CD4-positive, alpha-beta T cell (primary cell): ENCODE measurements at regions not wholly inside any gene's neighbourhood (a gene's known extent, or its start where the extent isn't known, plus 50 kb on each side); places are given as distances from the start of the nearest gene placed in this dataset.

Experiments
- ATAC-seq: fragments of 200-7000 bp; cut with Tn5 transposase; one replicate; pipeline ENCODE4 v1.10.0; 2022; ENCODE audit warnings: mild to moderate bottlenecking; ENCODE audit not compliant: poor library complexity
- CTCF ChIA-PET: fragments of 350-600 bp; sonication (Branson Sonifier 250); formaldehyde crosslinking; loops from one replicate; lab custom pipeline; 2021; ENCODE audit warnings: antibody characterized with exemption, inconsistent platforms; lab: Charles Lee
- POLR2A ChIA-PET: fragments of 350-600 bp; sonication (Branson Sonifier 250); formaldehyde crosslinking; loops from one replicate; lab custom pipeline; 2021; ENCODE audit warnings: antibody characterized with exemption, inconsistent platforms; lab: Charles Lee
- DNase-seq, 14 experiments: peaks; one replicate each; pipeline ENCODE4 v3.0.0-alpha.2; 2013 to 2020; ENCODE audit warnings: mixed read lengths in 2 of 14
- H3K27ac ChIP-seq, 2 donors: one replicate each; pipeline versions ENCODE4 v1.5.1 to v1.7.0; 2013; ENCODE audit warnings: low read length in 2 of 2, low read depth in 1 of 2, mild to moderate bottlenecking in 1 of 2
- H3K27me3 ChIP-seq, 2 experiments: 1 replicate in 1 of 2; 2 replicates in 1 of 2; pipeline versions ENCODE4 v1.6.1 to v1.7.0; 2013; ENCODE audit warnings: low read length in 2 of 2, control low read depth in 1 of 2, mild to moderate bottlenecking in 1 of 2, moderate library complexity in 1 of 2; ENCODE audit not compliant: insufficient read depth in 2 of 2, control insufficient read depth in 1 of 2
- H3K36me3 ChIP-seq: one replicate; pipeline ENCODE4 v1.6.1; 2013; ENCODE audit warnings: low read length, control low read depth; ENCODE audit not compliant: insufficient read depth
- H3K4me1 ChIP-seq: one replicate; pipeline ENCODE4 v1.6.1; 2013; ENCODE audit warnings: low read length, control low read depth; ENCODE audit not compliant: insufficient read depth
- H3K4me3 ChIP-seq: one replicate; pipeline ENCODE4 v1.5.1; 2013; ENCODE audit warnings: mild to moderate bottlenecking, low read length, moderate library complexity
- H3K9me3 ChIP-seq, 2 experiments: 1 replicate in 1 of 2; 2 replicates in 1 of 2; pipeline versions ENCODE4 v1.6.1 to v1.7.0; 2013; ENCODE audit warnings: low read length in 2 of 2, mild to moderate bottlenecking in 2 of 2, control low read depth in 1 of 2, moderate library complexity in 1 of 2; ENCODE audit not compliant: control insufficient read depth in 1 of 2, insufficient read depth in 1 of 2
- H3K27ac Mint-ChIP-seq: one replicate; pipeline ENCODE4 v1.8.0; 2020; ENCODE audit warnings: mixed read lengths
- H3K27me3 Mint-ChIP-seq: one replicate; pipeline ENCODE4 v1.8.0; 2021; ENCODE audit warnings: mixed read lengths
- H3K36me3 Mint-ChIP-seq: one replicate; pipeline ENCODE4 v1.8.0; 2021; ENCODE audit warnings: low read depth, mixed read lengths
- H3K4me1 Mint-ChIP-seq: one replicate; pipeline ENCODE4 v1.8.0; 2021; ENCODE audit warnings: low read depth, mixed read lengths
- H3K4me3 Mint-ChIP-seq: one replicate; pipeline ENCODE4 v1.8.0; 2020; ENCODE audit warnings: mild to moderate bottlenecking, mixed read lengths
- H3K9me3 Mint-ChIP-seq: one replicate; pipeline ENCODE4 v1.8.0; 2020; ENCODE audit warnings: mixed read lengths
- intact Hi-C, 2 experiments: fragments of 100-400 bp; cut with DNase I in 1 of 2; cut with micrococcal nuclease in 1 of 2; formaldehyde crosslinking; loops; one replicate each; pipeline versions ENCODE4 v1.15.1 to v1.9.0; 2023 to 2025; cut with DNase I, micrococcal nuclease
- TF ChIP-seq, protein P1 (sequence below): fragments of 200-600 bp; IDR thresholded peaks from one replicate; pipeline ENCODE4 v1.8.0; 2022; ENCODE audit warnings: antibody characterized with exemption, mild to moderate bottlenecking

DNA sequence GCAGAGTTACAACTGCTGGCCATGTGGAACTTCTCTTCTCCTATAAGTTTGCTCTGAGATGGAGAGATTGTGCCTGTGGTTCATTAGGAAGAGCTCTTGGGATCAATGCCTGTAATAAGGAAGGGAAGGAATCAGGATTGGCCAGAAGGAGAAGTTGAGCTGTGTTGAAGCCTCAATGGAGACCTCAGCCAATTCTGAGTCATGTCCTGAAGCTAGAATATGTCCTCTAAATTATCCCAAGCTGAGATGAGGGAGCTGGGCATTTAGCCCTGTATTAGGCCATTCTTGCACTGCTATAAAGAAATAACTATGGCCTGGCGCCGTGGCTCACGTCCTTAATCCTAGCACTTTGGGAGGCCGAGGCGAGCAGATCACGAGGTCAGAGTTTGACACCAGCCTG lies 85.4 kb upstream of the DHX15 start:
- Mint-ChIP-seq H3K27me3 (peaks cover 25% of the 10 kb centered on the region), H3K9me3 (no peaks in the 10 kb centered on the region), H3K4me3 (no peak overlapping the region), H3K27ac (no peak overlapping the region), H3K36me3 (no peaks in the 10 kb centered on the region), H3K4me1 (no peaks in the 10 kb centered on the region)
- ATAC-seq (no peak), DNase-seq (no peak)
- no peaks in the 10 kb centered on the region for H3K9me3 ChIP-seq
- ChIA-PET CTCF (no interaction called here), POLR2A (no interaction called here)
- TF ChIP-seq, protein P1, sequence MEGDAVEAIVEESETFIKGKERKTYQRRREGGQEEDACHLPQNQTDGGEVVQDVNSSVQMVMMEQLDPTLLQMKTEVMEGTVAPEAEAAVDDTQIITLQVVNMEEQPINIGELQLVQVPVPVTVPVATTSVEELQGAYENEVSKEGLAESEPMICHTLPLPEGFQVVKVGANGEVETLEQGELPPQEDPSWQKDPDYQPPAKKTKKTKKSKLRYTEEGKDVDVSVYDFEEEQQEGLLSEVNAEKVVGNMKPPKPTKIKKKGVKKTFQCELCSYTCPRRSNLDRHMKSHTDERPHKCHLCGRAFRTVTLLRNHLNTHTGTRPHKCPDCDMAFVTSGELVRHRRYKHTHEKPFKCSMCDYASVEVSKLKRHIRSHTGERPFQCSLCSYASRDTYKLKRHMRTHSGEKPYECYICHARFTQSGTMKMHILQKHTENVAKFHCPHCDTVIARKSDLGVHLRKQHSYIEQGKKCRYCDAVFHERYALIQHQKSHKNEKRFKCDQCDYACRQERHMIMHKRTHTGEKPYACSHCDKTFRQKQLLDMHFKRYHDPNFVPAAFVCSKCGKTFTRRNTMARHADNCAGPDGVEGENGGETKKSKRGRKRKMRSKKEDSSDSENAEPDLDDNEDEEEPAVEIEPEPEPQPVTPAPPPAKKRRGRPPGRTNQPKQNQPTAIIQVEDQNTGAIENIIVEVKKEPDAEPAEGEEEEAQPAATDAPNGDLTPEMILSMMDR: no peak
- H3K27ac ChIP-seq: no peak overlapping the region
- no peak overlapping the region for H3K4me3 ChIP-seq
- no peaks in the 10 kb centered on the region for H3K4me1 ChIP-seq
- H3K36me3 ChIP-seq: no peaks in the 10 kb centered on the region
- H3K27me3 ChIP-seq: peaks cover 0 to 2% of the 10 kb centered on the region in 2 experiments
- intact Hi-C loops: no loop called here

GRCh38 chr4:24671849-24672248 lies 87.5 kb upstream of the DHX15 start:
- Mint-ChIP-seq H3K4me3 (no peak overlapping the region), H3K27me3 (peaks cover 22% of the 10 kb centered on the region), H3K9me3 (no peaks in the 10 kb centered on the region), H3K36me3 (no peaks in the 10 kb centered on the region), H3K4me1 (no peaks in the 10 kb centered on the region), H3K27ac (no peak overlapping the region)
- no peak overlapping the region for H3K4me3 ChIP-seq
- no peak for DNase-seq
- H3K27ac ChIP-seq: no peak overlapping the region
- ATAC-seq: no peak
- peaks cover 0 to 5% of the 10 kb centered on the region in 2 experiments for H3K9me3 ChIP-seq
- H3K4me1 ChIP-seq: no peaks in the 10 kb centered on the region
- TF ChIP-seq, protein P1: no peak
- intact Hi-C loops: no loop called here
- no peaks in the 10 kb centered on the region for H3K36me3 ChIP-seq
- ChIA-PET CTCF (no interaction called here), POLR2A (no interaction called here)
- peaks cover 0 to 3% of the 10 kb centered on the region in 2 experiments for H3K27me3 ChIP-seq

DNA sequence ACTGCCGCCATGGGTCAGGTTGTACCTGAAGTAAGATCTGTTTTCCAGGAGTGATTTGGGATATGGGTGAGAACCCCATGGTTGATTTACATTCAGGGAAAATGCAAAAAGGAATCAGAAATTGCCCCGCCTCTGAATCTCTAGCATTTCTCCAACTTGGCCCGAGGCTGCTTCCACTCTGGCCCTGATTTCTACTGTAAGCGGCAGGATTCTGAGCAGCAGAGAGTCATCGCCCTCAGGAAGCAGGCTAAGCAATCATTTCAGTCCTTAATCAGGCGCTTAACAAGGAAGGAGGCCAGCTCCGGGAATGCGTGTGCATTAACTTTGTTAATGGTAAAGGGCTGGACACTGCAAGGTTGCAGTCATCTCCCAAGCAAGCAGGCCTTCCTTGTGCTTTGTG lies 88.5 kb upstream of the DHX15 start:
- TF ChIP-seq, protein P1: no peak
- H3K4me3 ChIP-seq: no peak overlapping the region
- DNase-seq: no peak
- H3K9me3 ChIP-seq: peaks cover 0 to 5% of the 10 kb centered on the region in 2 experiments
- H3K36me3 ChIP-seq: no peaks in the 10 kb centered on the region
- no peaks in the 10 kb centered on the region for H3K4me1 Mint-ChIP-seq
- no peaks in the 10 kb centered on the region for H3K36me3 Mint-ChIP-seq
- H3K4me3 Mint-ChIP-seq: no peak overlapping the region
- peaks cover 0 to 3% of the 10 kb centered on the region in 2 experiments for H3K27me3 ChIP-seq
- H3K9me3 Mint-ChIP-seq: peaks cover 3% of the 10 kb centered on the region
- H3K4me1 ChIP-seq: no peaks in the 10 kb centered on the region
- intact Hi-C loops: no loop called here
- H3K27me3 Mint-ChIP-seq: peaks cover 26% of the 10 kb centered on the region
- ChIA-PET POLR2A (no interaction called here), CTCF (no interaction called here)
- H3K27ac Mint-ChIP-seq: no peak overlapping the region
- ATAC-seq: no peak
- no peak overlapping the region for H3K27ac ChIP-seq
